ENCODE measurements at regions not wholly inside any gene's neighbourhood (a gene's known extent, or its start where the extent isn't known, plus 50 kb on each side); places are given as distances from the start of the nearest gene placed in this dataset.

GRCh38 chr6:147621263-147621662 lies 112.8 kb downstream of the SAMD5 start:
- DNase-seq, result no peak

- DNase-seq, result no peak
These were observed 113.5 kb downstream of the SAMD5 start for GRCh38 chr6:147621961-147622360.

GRCh38 chr6:147624946-147625515 lies 116.5 kb downstream of the SAMD5 start:
- no peak for DNase-seq

GRCh38 chr6:147625946-147626345 lies 117.5 kb downstream of the SAMD5 start:
- no peak for DNase-seq

GRCh38 chr6:147627411-147627810 lies 118.9 kb downstream of the SAMD5 start:
- DNase-seq, result no peak

GRCh38 chr6:147633191-147633590 lies 124.7 kb downstream of the SAMD5 start:
- no peak for DNase-seq

- no peak for DNase-seq
These were observed 129.2 kb downstream of the SAMD5 start for GRCh38 chr6:147637620-147638195.

GRCh38 chr6:147639279-147639678 lies 130.8 kb downstream of the SAMD5 start:
- no peak for DNase-seq

- DNase-seq, result no peak
These were observed 132.1 kb downstream of the SAMD5 start for GRCh38 chr6:147640606-147641005.

- DNase-seq, result no peak
These were observed 133.0 kb downstream of the SAMD5 start for GRCh38 chr6:147641511-147641910.

GRCh38 chr6:147642458-147642857 lies 134.0 kb downstream of the SAMD5 start:
- DNase-seq, result no peak

- no peak for DNase-seq
These were observed 135.1 kb downstream of the SAMD5 start for GRCh38 chr6:147643341-147644200.

GRCh38 chr6:147648916-147649315 lies 140.4 kb downstream of the SAMD5 start:
- no peak for DNase-seq

GRCh38 chr6:147651249-147652063 lies 143.0 kb downstream of the SAMD5 start:
- DNase-seq, result no peak

GRCh38 chr6:147653631-147654030 lies 145.1 kb downstream of the SAMD5 start:
- DNase-seq, result no peak

GRCh38 chr6:147654103-147654845 lies 145.8 kb downstream of the SAMD5 start:
- DNase-seq, result no peak

- DNase-seq, result no peak
These were observed 152.1 kb downstream of the SAMD5 start for GRCh38 chr6:147660334-147661311.

- DNase-seq, result no peak
These were observed 154.2 kb downstream of the SAMD5 start for GRCh38 chr6:147662646-147663045.

- no peak for DNase-seq
These were observed 155.6 kb downstream of the SAMD5 start for GRCh38 chr6:147664092-147664491.

GRCh38 chr6:147666255-147666654 lies 157.8 kb downstream of the SAMD5 start:
- no peak for DNase-seq

- DNase-seq, result no peak
These were observed 158.6 kb downstream of the SAMD5 start for GRCh38 chr6:147667082-147667481.

Data from activated gamma-delta T cell treated with Interleukin-2 at 50 U/mL for 16 hours (primary cell).